NCI-H345 treated with DMSO at 0.1 percent for 48 hours (cell line): ENCODE measurements at regions not wholly inside any gene's neighbourhood (a gene's known extent, or its start where the extent isn't known, plus 50 kb on each side); places are given as distances from the start of the nearest gene placed in this dataset.
A peak's percentile ranks its signal among the peaks of the same experiment; 100 is the strongest.

Experiments
- DNase-seq: peaks from one replicate; lab custom pipeline; 2025; ENCODE audit not compliant: unreplicated experiment; lab: John Stamatoyannopoulos, UW

GRCh38 chr6:121967631-121968030 lies 431.8 kb upstream of the HSF2 start:
- DNase-seq, result no peak

GRCh38 chr6:121971931-121972335 lies 427.5 kb upstream of the HSF2 start:
- DNase-seq, result no peak

- no peak for DNase-seq
Observed at GRCh38 chr6:121984956-121985355, 414.5 kb upstream of the HSF2 start.

- DNase-seq, result no peak
Observed at GRCh38 chr6:121993362-121993761, 406.1 kb upstream of the HSF2 start.

- DNase-seq, result no peak
Observed at GRCh38 chr6:121994919-121995318, 404.5 kb upstream of the HSF2 start.

GRCh38 chr6:121998631-121999030 lies 400.8 kb upstream of the HSF2 start:
- no peak for DNase-seq

- DNase-seq, result no peak
Observed at GRCh38 chr6:121999456-122000065, 399.9 kb upstream of the HSF2 start.

- DNase-seq, result no peak
Observed at GRCh38 chr6:122005661-122006060, 393.8 kb upstream of the HSF2 start.

GRCh38 chr6:122007339-122007738 lies 392.1 kb upstream of the HSF2 start:
- no peak for DNase-seq

GRCh38 chr6:122008101-122008999 lies 391.1 kb upstream of the HSF2 start:
- DNase-seq, result no peak

- DNase-seq, result no peak
Observed at GRCh38 chr6:122009000-122009350, 390.5 kb upstream of the HSF2 start.

GRCh38 chr6:122012578-122012977 lies 386.9 kb upstream of the HSF2 start:
- DNase-seq, result no peak

- no peak for DNase-seq
Observed at GRCh38 chr6:122014961-122015360, 384.5 kb upstream of the HSF2 start.

- no peak for DNase-seq
Observed at GRCh38 chr6:122020588-122021264, 378.7 kb upstream of the HSF2 start.

- DNase-seq, result no peak
Observed at GRCh38 chr6:122025104-122025503, 374.3 kb upstream of the HSF2 start.

- no peak for DNase-seq
Observed at GRCh38 chr6:122026582-122027369, 372.7 kb upstream of the HSF2 start.

GRCh38 chr6:122028933-122029522 lies 370.4 kb upstream of the HSF2 start:
- no peak for DNase-seq

- DNase-seq, result peak; percentile 28
Observed at GRCh38 chr6:122033564-122034181, 365.8 kb upstream of the HSF2 start.

- no peak for DNase-seq
Observed at GRCh38 chr6:122035173-122035572, 364.3 kb upstream of the HSF2 start.

- DNase-seq, result no peak
Observed at GRCh38 chr6:122040261-122040660, 359.2 kb upstream of the HSF2 start.
